ENCODE measurements at regions not wholly inside any gene's neighbourhood (a gene's known extent, or its start where the extent isn't known, plus 50 kb on each side); places are given as distances from the start of the nearest gene placed in this dataset.

DNA sequence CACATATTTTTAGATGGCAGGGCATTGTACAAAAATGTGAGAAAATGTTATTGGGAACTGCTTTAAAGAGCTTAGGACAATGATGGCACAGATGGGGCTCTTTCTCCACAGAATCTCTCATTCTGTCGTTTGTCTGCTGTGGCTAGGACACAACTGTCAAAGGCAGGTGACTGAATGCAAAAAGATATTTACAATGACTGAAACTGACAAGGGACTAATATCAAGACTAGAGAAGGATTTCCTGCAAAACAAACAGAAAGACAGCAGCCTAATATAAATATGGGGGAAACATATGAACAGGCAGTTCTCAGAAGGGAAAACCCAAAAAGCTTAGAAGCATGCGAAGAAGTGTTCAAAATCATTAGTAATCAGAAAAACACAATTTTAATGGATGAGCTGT lies 177.5 kb upstream of the AFF2 start:
- Histone ChIP-seq H3K4me1 (ENCODE audit: control insufficient read depth in 5 of 5, insufficient read depth in 5 of 5, low read length in 5 of 5) (no peaks in the 10 kb centered on the region), H3K27ac (ENCODE audit: low read depth, low read length) (no peak overlapping the region), H3K4me3 (ENCODE audit: low read depth in 1 of 5, low read length in 5 of 5) (no peak overlapping the region), H3K36me3 (ENCODE audit: control insufficient read depth in 5 of 5, insufficient read depth in 5 of 5, low read length in 5 of 5) (no peaks in the 10 kb centered on the region), H3K9me3 (ENCODE audit: control insufficient read depth in 5 of 5, low read length in 5 of 5) (peaks cover 0 to 13% (median 6%) of the 10 kb centered on the region in 5 donors), H3K9ac (ENCODE audit: low read length in 5 of 5) (no peak overlapping the region), H3K27me3 (ENCODE audit: control insufficient read depth in 5 of 5, insufficient read depth in 4 of 5, low read length in 5 of 5) (no peaks in the 10 kb centered on the region)

DNA sequence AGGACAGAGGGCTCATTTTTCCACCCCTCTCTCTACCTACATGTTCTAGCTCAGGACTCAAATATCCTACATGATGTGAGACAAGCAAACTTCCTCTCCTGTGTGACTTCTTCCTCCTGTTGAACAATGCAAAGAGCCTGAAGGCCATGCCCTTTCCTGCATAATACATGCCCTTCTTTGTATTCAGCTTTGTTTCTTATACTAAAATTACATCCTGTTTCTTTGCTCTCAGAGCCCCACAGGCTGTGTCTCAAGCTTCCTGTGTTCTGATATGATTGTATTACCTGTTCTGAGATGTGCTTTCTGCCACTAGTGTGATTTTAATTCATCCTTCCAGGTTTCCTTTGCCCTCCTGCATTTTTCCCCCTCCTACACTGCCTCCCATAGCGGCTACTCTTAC lies 166.4 kb upstream of the AFF2 start:
- no peak overlapping the region for H3K4me3 ChIP-seq (ENCODE audit: low read depth in 1 of 5, low read length in 5 of 5)
- no peak overlapping the region for H3K9ac ChIP-seq (ENCODE audit: low read length in 5 of 5)
- H3K9me3 ChIP-seq (ENCODE audit: control insufficient read depth in 5 of 5, low read length in 5 of 5), result no peaks in the 10 kb centered on the region
- H3K4me1 ChIP-seq (ENCODE audit: control insufficient read depth in 5 of 5, insufficient read depth in 5 of 5, low read length in 5 of 5), result no peaks in the 10 kb centered on the region
- no peaks in the 10 kb centered on the region for H3K27me3 ChIP-seq (ENCODE audit: control insufficient read depth in 5 of 5, insufficient read depth in 4 of 5, low read length in 5 of 5)
- no peak overlapping the region for H3K27ac ChIP-seq (ENCODE audit: low read depth, low read length)
- no peaks in the 10 kb centered on the region for H3K36me3 ChIP-seq (ENCODE audit: control insufficient read depth in 5 of 5, insufficient read depth in 5 of 5, low read length in 5 of 5)

DNA sequence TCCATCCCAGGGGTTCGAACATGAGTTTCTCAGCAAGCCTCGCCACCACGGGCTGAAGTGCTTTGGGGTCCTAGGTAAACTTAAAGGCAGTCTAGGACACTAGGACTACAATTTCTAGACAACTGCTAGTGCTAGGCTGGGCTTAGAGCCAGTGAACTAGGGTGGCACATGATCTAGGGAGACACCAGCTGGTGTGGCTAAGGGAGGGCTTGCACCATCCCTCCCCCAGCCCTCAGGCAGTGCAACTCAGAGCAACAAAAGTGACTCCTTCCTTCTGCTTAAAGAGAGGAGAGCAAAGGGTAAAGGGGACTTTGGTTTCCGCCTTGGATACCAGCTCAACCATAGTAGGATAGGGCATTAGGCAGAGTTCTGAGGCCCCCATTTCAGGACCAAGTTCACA lies 162.5 kb upstream of the AFF2 start:
- H3K27ac ChIP-seq (ENCODE audit: low read depth, low read length), result no peak overlapping the region
- H3K4me3 ChIP-seq (ENCODE audit: low read depth in 1 of 5, low read length in 5 of 5), result no peak overlapping the region
- H3K4me1 ChIP-seq (ENCODE audit: control insufficient read depth in 5 of 5, insufficient read depth in 5 of 5, low read length in 5 of 5), result no peaks in the 10 kb centered on the region
- no peaks in the 10 kb centered on the region for H3K27me3 ChIP-seq (ENCODE audit: control insufficient read depth in 5 of 5, insufficient read depth in 4 of 5, low read length in 5 of 5)
- no peaks in the 10 kb centered on the region for H3K36me3 ChIP-seq (ENCODE audit: control insufficient read depth in 5 of 5, insufficient read depth in 5 of 5, low read length in 5 of 5)
- no peak overlapping the region for H3K9ac ChIP-seq (ENCODE audit: low read length in 5 of 5)
- no peaks in the 10 kb centered on the region for H3K9me3 ChIP-seq (ENCODE audit: control insufficient read depth in 5 of 5, low read length in 5 of 5)

GRCh38 chrX:148354916-148355315 lies 145.5 kb upstream of the AFF2 start:
- Histone ChIP-seq H3K4me1 (ENCODE audit: control insufficient read depth in 5 of 5, insufficient read depth in 5 of 5, low read length in 5 of 5) (no peaks in the 10 kb centered on the region), H3K27me3 (ENCODE audit: control insufficient read depth in 5 of 5, insufficient read depth in 4 of 5, low read length in 5 of 5) (no peaks in the 10 kb centered on the region), H3K4me3 (ENCODE audit: low read depth in 1 of 5, low read length in 5 of 5) (no peak overlapping the region), H3K36me3 (ENCODE audit: control insufficient read depth in 5 of 5, insufficient read depth in 5 of 5, low read length in 5 of 5) (no peaks in the 10 kb centered on the region), H3K27ac (ENCODE audit: low read depth, low read length) (no peak overlapping the region), H3K9me3 (ENCODE audit: control insufficient read depth in 5 of 5, low read length in 5 of 5) (no peaks in the 10 kb centered on the region), H3K9ac (ENCODE audit: low read length in 5 of 5) (no peak overlapping the region)

- no peaks in the 10 kb centered on the region for H3K9me3 ChIP-seq (ENCODE audit: control insufficient read depth in 5 of 5, low read length in 5 of 5)
- no peak overlapping the region for H3K4me3 ChIP-seq (ENCODE audit: low read depth in 1 of 5, low read length in 5 of 5)
- no peak overlapping the region for H3K27ac ChIP-seq (ENCODE audit: low read depth, low read length)
- H3K36me3 ChIP-seq (ENCODE audit: control insufficient read depth in 5 of 5, insufficient read depth in 5 of 5, low read length in 5 of 5), result no peaks in the 10 kb centered on the region
- no peaks in the 10 kb centered on the region for H3K4me1 ChIP-seq (ENCODE audit: control insufficient read depth in 5 of 5, insufficient read depth in 5 of 5, low read length in 5 of 5)
- no peaks in the 10 kb centered on the region for H3K27me3 ChIP-seq (ENCODE audit: control insufficient read depth in 5 of 5, insufficient read depth in 4 of 5, low read length in 5 of 5)
- no peak overlapping the region for H3K9ac ChIP-seq (ENCODE audit: low read length in 5 of 5)
Observed at GRCh38 chrX:148361641-148362040, 138.8 kb upstream of the AFF2 start.

DNA sequence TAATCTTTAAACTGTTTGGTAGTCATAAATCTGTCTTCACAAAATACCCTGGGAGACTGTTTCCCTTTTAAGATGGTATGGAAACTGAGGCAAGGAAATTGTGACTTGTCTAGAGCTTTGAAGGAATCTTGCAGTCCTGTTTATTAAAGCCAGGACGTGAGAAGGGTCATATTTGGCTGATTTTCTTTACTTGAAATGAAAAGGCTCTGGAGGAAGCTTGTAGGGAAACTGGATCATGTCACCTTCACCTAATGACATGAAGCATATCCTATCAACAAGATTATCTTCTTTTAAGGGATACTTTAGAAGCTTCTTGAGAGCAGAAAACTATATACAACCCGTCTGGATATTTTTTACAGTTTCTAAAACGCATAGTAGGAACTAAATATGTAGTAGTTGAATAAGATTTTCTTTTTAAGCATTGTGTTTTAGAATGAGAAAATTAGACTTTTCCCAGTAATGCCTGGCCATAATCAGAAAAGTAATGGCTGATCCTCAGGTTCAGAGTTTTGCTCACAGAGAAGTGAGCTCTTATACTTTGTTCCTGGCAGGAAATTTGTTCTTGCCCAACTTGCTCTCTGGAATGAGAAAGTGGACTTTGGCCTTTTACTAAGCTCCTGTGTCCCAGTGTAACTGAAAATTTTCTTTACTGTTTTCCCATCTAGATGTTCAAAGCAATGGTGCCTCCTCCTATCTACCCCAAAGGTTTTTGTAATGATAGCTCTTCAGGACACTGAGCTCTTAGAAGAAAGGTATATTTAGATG lies 136.8 kb upstream of the AFF2 start:
- H3K4me1 ChIP-seq (ENCODE audit: control insufficient read depth in 5 of 5, insufficient read depth in 5 of 5, low read length in 5 of 5), result no peaks in the 10 kb centered on the region

GRCh38 chrX:148365233-148365632 lies 135.2 kb upstream of the AFF2 start:
- no peaks in the 10 kb centered on the region for H3K27me3 ChIP-seq (ENCODE audit: control insufficient read depth in 5 of 5, insufficient read depth in 4 of 5, low read length in 5 of 5)
- no peak overlapping the region for H3K4me3 ChIP-seq (ENCODE audit: low read depth in 1 of 5, low read length in 5 of 5)
- no peaks in the 10 kb centered on the region for H3K4me1 ChIP-seq (ENCODE audit: control insufficient read depth in 5 of 5, insufficient read depth in 5 of 5, low read length in 5 of 5)
- no peak overlapping the region for H3K9ac ChIP-seq (ENCODE audit: low read length in 5 of 5)
- H3K36me3 ChIP-seq (ENCODE audit: control insufficient read depth in 5 of 5, insufficient read depth in 5 of 5, low read length in 5 of 5), result no peaks in the 10 kb centered on the region
- no peak overlapping the region for H3K27ac ChIP-seq (ENCODE audit: low read depth, low read length)
- no peaks in the 10 kb centered on the region for H3K9me3 ChIP-seq (ENCODE audit: control insufficient read depth in 5 of 5, low read length in 5 of 5)

More for the DNA sequence above, 136.8 kb upstream of the AFF2 start:
- Histone ChIP-seq H3K27ac (ENCODE audit: low read depth, low read length) (no peak overlapping the region), H3K27me3 (ENCODE audit: control insufficient read depth in 5 of 5, insufficient read depth in 4 of 5, low read length in 5 of 5) (no peaks in the 10 kb centered on the region), H3K9me3 (ENCODE audit: control insufficient read depth in 5 of 5, low read length in 5 of 5) (no peaks in the 10 kb centered on the region), H3K4me3 (ENCODE audit: low read depth in 1 of 5, low read length in 5 of 5) (no peak overlapping the region), H3K9ac (ENCODE audit: low read length in 5 of 5) (no peak overlapping the region), H3K36me3 (ENCODE audit: control insufficient read depth in 5 of 5, insufficient read depth in 5 of 5, low read length in 5 of 5) (no peaks in the 10 kb centered on the region)

DNA sequence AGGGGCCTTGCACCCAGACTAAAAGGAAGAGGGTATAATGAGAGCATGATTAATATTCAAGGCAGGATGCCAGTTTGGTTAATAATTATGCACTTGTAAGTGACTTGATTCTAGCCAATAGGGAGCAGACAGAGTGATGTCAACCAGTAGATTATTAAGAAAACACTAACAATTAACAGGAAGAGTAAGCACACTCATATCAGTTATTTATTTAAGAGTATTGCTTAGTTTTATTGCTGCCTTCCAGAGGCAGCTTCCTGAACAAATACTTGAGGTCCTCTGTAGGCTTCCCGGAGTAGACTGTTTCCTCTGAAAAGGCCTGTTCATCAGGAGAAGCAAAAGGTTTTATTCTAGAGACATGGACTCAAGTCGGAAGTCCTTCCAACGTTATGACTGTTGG lies 129.1 kb upstream of the AFF2 start:
- H3K27me3 ChIP-seq (ENCODE audit: control insufficient read depth in 5 of 5, insufficient read depth in 4 of 5, low read length in 5 of 5), result no peaks in the 10 kb centered on the region
- no peaks in the 10 kb centered on the region for H3K4me1 ChIP-seq (ENCODE audit: control insufficient read depth in 5 of 5, insufficient read depth in 5 of 5, low read length in 5 of 5)
- peaks cover 0 to 7% (median 2%) of the 10 kb centered on the region in 5 donors for H3K9me3 ChIP-seq (ENCODE audit: control insufficient read depth in 5 of 5, low read length in 5 of 5)
- no peaks in the 10 kb centered on the region for H3K36me3 ChIP-seq (ENCODE audit: control insufficient read depth in 5 of 5, insufficient read depth in 5 of 5, low read length in 5 of 5)
- no peak overlapping the region for H3K27ac ChIP-seq (ENCODE audit: low read depth, low read length)
- H3K9ac ChIP-seq (ENCODE audit: low read length in 5 of 5), result no peak overlapping the region
- H3K4me3 ChIP-seq (ENCODE audit: low read depth in 1 of 5, low read length in 5 of 5), result no peak overlapping the region

- H3K36me3 ChIP-seq (ENCODE audit: control insufficient read depth in 5 of 5, insufficient read depth in 5 of 5, low read length in 5 of 5), result no peaks in the 10 kb centered on the region
- no peak overlapping the region for H3K27ac ChIP-seq (ENCODE audit: low read depth, low read length)
- no peak overlapping the region for H3K9ac ChIP-seq (ENCODE audit: low read length in 5 of 5)
Observed at GRCh38 chrX:148372925-148373324, 127.5 kb upstream of the AFF2 start.

DNA sequence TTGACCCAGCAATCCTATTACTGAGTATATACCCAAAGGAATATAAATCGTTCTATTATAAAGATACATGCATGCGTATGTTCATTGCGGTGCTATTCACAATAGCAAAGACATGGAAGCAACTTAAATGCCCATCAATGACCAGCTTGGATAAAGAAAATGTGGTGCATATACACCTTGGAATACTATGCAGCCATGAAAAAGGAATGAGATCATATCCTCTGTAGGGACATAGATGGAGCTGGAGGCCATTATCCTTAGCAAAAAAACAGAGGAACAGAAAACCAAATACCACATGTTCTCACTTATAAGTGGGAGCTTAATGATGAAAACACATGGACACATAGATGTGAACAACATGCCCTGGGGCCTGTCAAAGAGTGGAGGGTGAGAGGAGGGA lies 124.1 kb upstream of the AFF2 start:
- H3K4me3 ChIP-seq (ENCODE audit: low read depth in 1 of 5, low read length in 5 of 5), result no peak overlapping the region
- H3K36me3 ChIP-seq (ENCODE audit: control insufficient read depth in 5 of 5, insufficient read depth in 5 of 5, low read length in 5 of 5), result no peaks in the 10 kb centered on the region
- H3K27ac ChIP-seq (ENCODE audit: low read depth, low read length), result no peak overlapping the region
- no peak overlapping the region for H3K9ac ChIP-seq (ENCODE audit: low read length in 5 of 5)
- peaks cover 0 to 2% (median 0%) of the 10 kb centered on the region in 5 donors for H3K27me3 ChIP-seq (ENCODE audit: control insufficient read depth in 5 of 5, insufficient read depth in 4 of 5, low read length in 5 of 5)
- no peaks in the 10 kb centered on the region for H3K4me1 ChIP-seq (ENCODE audit: control insufficient read depth in 5 of 5, insufficient read depth in 5 of 5, low read length in 5 of 5)
- peaks cover 0 to 10% (median 5%) of the 10 kb centered on the region in 5 donors for H3K9me3 ChIP-seq (ENCODE audit: control insufficient read depth in 5 of 5, low read length in 5 of 5)

More at GRCh38 chrX:148372925-148373324, 127.5 kb upstream of the AFF2 start:
- Histone ChIP-seq H3K4me1 (ENCODE audit: control insufficient read depth in 5 of 5, insufficient read depth in 5 of 5, low read length in 5 of 5) (no peaks in the 10 kb centered on the region), H3K9me3 (ENCODE audit: control insufficient read depth in 5 of 5, low read length in 5 of 5) (peaks cover 0 to 10% (median 5%) of the 10 kb centered on the region in 5 donors), H3K27me3 (ENCODE audit: control insufficient read depth in 5 of 5, insufficient read depth in 4 of 5, low read length in 5 of 5) (no peaks in the 10 kb centered on the region), H3K4me3 (ENCODE audit: low read depth in 1 of 5, low read length in 5 of 5) (no peak overlapping the region)

All from subcutaneous abdominal adipose tissue (tissue), 5 donors.